HEK293 (cell line): ENCODE measurements at regions not wholly inside any gene's neighbourhood (a gene's known extent, or its start where the extent isn't known, plus 50 kb on each side); places are given as distances from the start of the nearest gene placed in this dataset.
A peak's percentile ranks its signal among the peaks of the same experiment; 100 is the strongest.

Experiments
- CTCF ChIA-PET: fragments of 350-600 bp; formaldehyde crosslinking; extraction: SDS; loops from one replicate; lab custom pipeline; 2021; ENCODE audit warnings: antibody characterized with exemption; lab: Yijun Ruan, JAX
- POLR2A ChIA-PET: fragments of 300-600 bp; formaldehyde crosslinking; extraction: SDS; loops from one replicate; lab custom pipeline; 2020; ENCODE audit warnings: antibody characterized with exemption, inconsistent platforms; lab: Yijun Ruan, JAX
- H3K27ac ChIP-seq: fragments of 200-500 bp; sonication (Bioruptor generic); 2 replicates; pipeline ENCODE4 v1.5.1; 2014; ENCODE audit warnings: low read depth, low read length, control low read depth, inconsistent platforms; ENCODE audit errors: extremely low read depth
- H3K36me3 ChIP-seq, 2 experiments: fragments of 200-500 bp in 1 of 2; sonication (Bioruptor generic) in 1 of 2; 1 replicate in 1 of 2; 2 replicates in 1 of 2; pipeline ENCODE4 v1.5.1; 2014 to 2017; ENCODE audit warnings: inconsistent platforms in 2 of 2, low read length in 2 of 2; ENCODE audit not compliant: control insufficient read depth in 2 of 2, insufficient read depth in 1 of 2
- H3K4me1 ChIP-seq: fragments of 200-500 bp; sonication (Bioruptor generic); 2 replicates; pipeline ENCODE4 v1.5.1; 2014; ENCODE audit warnings: mild to moderate bottlenecking, low read length, inconsistent platforms; ENCODE audit not compliant: control insufficient read depth, insufficient read depth
- H3K4me3 ChIP-seq: 2 replicates; pipeline ENCODE4 v1.5.1; 2011; ENCODE audit warnings: low read depth, mild to moderate bottlenecking, control low read depth, low read length, moderate library complexity
- H3K9me3 ChIP-seq: fragments of 200-500 bp; sonication (Bioruptor generic); 2 replicates; pipeline ENCODE4 v1.5.1; 2014; ENCODE audit warnings: low read depth, low read length, inconsistent platforms; ENCODE audit not compliant: control insufficient read depth, insufficient read depth
- KLF16 ChIP-seq: fragments of 450-650 bp; formaldehyde crosslinking; IDR thresholded peaks from 2 replicates; pipeline ENCODE4 v1.5.1; 2017; ENCODE audit warnings: missing biosample characterization, missing genetic modification characterization
- YY2 ChIP-seq: fragments of 450-650 bp; formaldehyde crosslinking; IDR thresholded peaks from 2 replicates; pipeline ENCODE4 v1.5.1; 2016; ENCODE audit warnings: missing biosample characterization, missing genetic modification characterization
- ZBTB17 ChIP-seq: fragments of 450-650 bp; formaldehyde crosslinking; IDR thresholded peaks from 2 replicates; pipeline ENCODE4 v1.5.1; 2016; ENCODE audit warnings: missing biosample characterization, missing genetic modification characterization
- ZFP69B ChIP-seq: fragments of 450-650 bp; formaldehyde crosslinking; IDR thresholded peaks from 2 replicates; pipeline ENCODE4 v1.5.1; 2016; ENCODE audit warnings: missing biosample characterization, missing genetic modification characterization
- ZIC2 ChIP-seq: fragments of 450-650 bp; formaldehyde crosslinking; IDR thresholded peaks from 2 replicates; pipeline ENCODE4 v1.5.1; 2016; ENCODE audit warnings: missing biosample characterization, missing genetic modification characterization
- ZNF19 ChIP-seq: fragments of 450-650 bp; formaldehyde crosslinking; IDR thresholded peaks from 2 replicates; pipeline ENCODE4; 2016; ENCODE audit warnings: missing biosample characterization, missing genetic modification characterization, low read depth
- ZNF2 ChIP-seq: fragments of 450-650 bp; formaldehyde crosslinking; IDR thresholded peaks from 2 replicates; pipeline ENCODE4 v1.5.1; 2016; ENCODE audit warnings: missing biosample characterization, missing genetic modification characterization
- ZNF202 ChIP-seq: fragments of 450-650 bp; formaldehyde crosslinking; IDR thresholded peaks from 2 replicates; pipeline ENCODE4 v1.5.1; 2016; ENCODE audit warnings: missing biosample characterization, missing genetic modification characterization, borderline replicate concordance
- ZNF211 ChIP-seq: fragments of 450-650 bp; formaldehyde crosslinking; IDR thresholded peaks from 2 replicates; pipeline ENCODE4 v1.5.1; 2016; ENCODE audit warnings: low read depth, missing biosample characterization, missing genetic modification characterization
- ZNF302 ChIP-seq: fragments of 450-650 bp; formaldehyde crosslinking; IDR thresholded peaks from 2 replicates; pipeline ENCODE4 v1.5.1; 2016; ENCODE audit warnings: missing biosample characterization, missing genetic modification characterization, low read depth
- ZNF37A ChIP-seq: fragments of 450-650 bp; IDR thresholded peaks from 2 replicates; pipeline ENCODE4 v1.5.1; 2018; ENCODE audit warnings: missing biosample characterization, missing genetic modification characterization
- ZNF394 ChIP-seq: fragments of 450-650 bp; formaldehyde crosslinking; IDR thresholded peaks from 2 replicates; pipeline ENCODE4 v1.5.1; 2016; ENCODE audit warnings: missing biosample characterization, missing genetic modification characterization, mild to moderate bottlenecking, moderate library complexity, borderline replicate concordance
- ZNF510 ChIP-seq: fragments of 450-650 bp; formaldehyde crosslinking; IDR thresholded peaks from 2 replicates; pipeline ENCODE4 v1.5.1; 2018; ENCODE audit warnings: mild to moderate bottlenecking, missing genetic modification characterization, missing biosample characterization; ENCODE audit not compliant: insufficient replicate concordance
- ZNF571 ChIP-seq: fragments of 450-650 bp; formaldehyde crosslinking; IDR thresholded peaks from 2 replicates; pipeline ENCODE4 v1.5.0; 2017; ENCODE audit warnings: missing biosample characterization, missing genetic modification characterization
- ZNF629 ChIP-seq: fragments of 450-650 bp; formaldehyde crosslinking; IDR thresholded peaks from 2 replicates; pipeline ENCODE4 v1.5.1; 2017; ENCODE audit warnings: missing biosample characterization, missing genetic modification characterization
- ZNF654 ChIP-seq: fragments of 450-650 bp; formaldehyde crosslinking; IDR thresholded peaks from 2 replicates; pipeline ENCODE4 v1.5.1; 2016; ENCODE audit warnings: low read depth, missing biosample characterization, missing genetic modification characterization
- ZNF660 ChIP-seq: fragments of 450-650 bp; IDR thresholded peaks from 2 replicates; pipeline ENCODE4 v1.5.1; 2018; ENCODE audit warnings: missing biosample characterization, mild to moderate bottlenecking, missing genetic modification characterization
- ZNF677 ChIP-seq: fragments of 450-650 bp; IDR thresholded peaks from 2 replicates; pipeline ENCODE4 v1.5.0; 2018; ENCODE audit warnings: missing biosample characterization, mild to moderate bottlenecking, missing genetic modification characterization, moderate library complexity
- ZNF776 ChIP-seq: fragments of 450-650 bp; formaldehyde crosslinking; IDR thresholded peaks from 2 replicates; pipeline ENCODE4 v1.5.0; 2017; ENCODE audit warnings: missing biosample characterization, missing genetic modification characterization, borderline replicate concordance
- ZSCAN16 ChIP-seq: fragments of 450-650 bp; formaldehyde crosslinking; IDR thresholded peaks from 2 replicates; pipeline ENCODE4 v1.5.1; 2016; ENCODE audit warnings: missing biosample characterization, missing genetic modification characterization
- ZSCAN30 ChIP-seq: fragments of 450-650 bp; IDR thresholded peaks from 2 replicates; pipeline ENCODE4 v1.5.1; 2018; ENCODE audit warnings: missing biosample characterization, mild to moderate bottlenecking, missing genetic modification characterization, moderate library complexity
- TF ChIP-seq, protein P1 (sequence below): fragments of 450-650 bp; formaldehyde crosslinking; IDR thresholded peaks from 2 replicates; pipeline ENCODE4 v1.5.1; 2016; ENCODE audit warnings: missing biosample characterization, missing genetic modification characterization, low read depth
- TF ChIP-seq, protein P2 (sequence below): fragments of 450-650 bp; formaldehyde crosslinking; IDR thresholded peaks from 2 replicates; pipeline ENCODE4 v1.5.1; 2017; ENCODE audit warnings: missing biosample characterization, missing genetic modification characterization
- TF ChIP-seq, protein P3 (sequence below): fragments of 450-650 bp; formaldehyde crosslinking; IDR thresholded peaks from 2 replicates; pipeline ENCODE4 v1.5.1; 2016; ENCODE audit warnings: missing biosample characterization, missing genetic modification characterization
- TF ChIP-seq, protein P4 (sequence below): fragments of 450-650 bp; formaldehyde crosslinking; IDR thresholded peaks from 2 replicates; pipeline ENCODE4 v1.5.1; 2016; ENCODE audit warnings: missing biosample characterization, missing genetic modification characterization

DNA sequence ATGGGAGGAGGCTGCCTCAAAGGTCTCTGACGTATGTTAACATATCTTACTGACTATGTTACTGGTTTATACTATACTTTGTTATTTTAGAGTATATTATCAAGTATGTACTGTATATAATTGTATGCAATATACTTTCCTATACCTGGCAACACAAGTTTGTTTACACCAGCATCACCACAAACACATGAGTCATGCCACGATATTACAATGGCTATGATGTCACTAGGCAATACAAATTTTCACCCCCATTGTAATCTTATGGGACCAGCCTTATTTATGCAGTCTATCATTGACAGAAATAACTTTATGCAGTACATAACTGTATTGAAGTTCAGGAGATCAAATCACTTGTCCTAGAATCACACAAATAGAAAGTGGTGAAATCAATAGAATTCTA lies 329.9 kb upstream of the SLC7A11 start:
- Histone ChIP-seq H3K27ac (no peak overlapping the region), H3K4me3 (no peak overlapping the region), H3K36me3 (no peaks in the 10 kb centered on the region), H3K4me1 (no peaks in the 10 kb centered on the region), H3K9me3 (no peaks in the 10 kb centered on the region)
- TF ChIP-seq ZNF654 (tag by site-specific recombination) (no peak), ZNF2 (tag by site-specific recombination) (no peak), ZNF37A (tag by site-specific recombination) (no peak), ZNF629 (tag by site-specific recombination) (0 out of 2 replicates have a peak, but pooled peaks have one; percentile 17), ZNF202 (tag by site-specific recombination) (no peak), ZNF302 (tag by site-specific recombination) (no peak), ZNF394 (tag by site-specific recombination) (no peak)
- CTCF ChIA-PET = no interaction called here
- POLR2A ChIA-PET = no interaction called here

DNA sequence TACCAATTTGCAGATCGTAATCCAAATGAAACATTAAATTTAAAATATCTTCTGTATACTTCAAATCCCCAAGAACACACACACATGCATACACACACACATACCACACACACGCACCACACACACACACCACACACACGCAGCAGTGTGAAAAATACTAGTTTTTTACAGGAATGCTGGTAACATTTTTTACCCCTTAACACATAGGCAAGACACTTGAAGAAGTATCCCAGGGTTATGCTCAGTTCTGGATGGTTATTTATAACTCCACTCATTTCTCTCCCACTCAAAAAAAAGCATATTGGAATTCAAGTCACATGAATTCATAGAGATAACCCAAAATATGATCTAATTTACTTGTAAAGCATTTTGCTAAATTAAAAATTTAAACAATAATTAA lies 325.5 kb upstream of the SLC7A11 start:
- TF ChIP-seq KLF16 (tag by site-specific recombination) (no peak), YY2 (tag by site-specific recombination) (no peak)
- Histone ChIP-seq H3K4me3 (no peak overlapping the region), H3K27ac (no peak overlapping the region), H3K9me3 (no peaks in the 10 kb centered on the region), H3K4me1 (no peaks in the 10 kb centered on the region), H3K36me3 (no peaks in the 10 kb centered on the region)
- CTCF ChIA-PET = no interaction called here
- POLR2A ChIA-PET = no interaction called here

DNA sequence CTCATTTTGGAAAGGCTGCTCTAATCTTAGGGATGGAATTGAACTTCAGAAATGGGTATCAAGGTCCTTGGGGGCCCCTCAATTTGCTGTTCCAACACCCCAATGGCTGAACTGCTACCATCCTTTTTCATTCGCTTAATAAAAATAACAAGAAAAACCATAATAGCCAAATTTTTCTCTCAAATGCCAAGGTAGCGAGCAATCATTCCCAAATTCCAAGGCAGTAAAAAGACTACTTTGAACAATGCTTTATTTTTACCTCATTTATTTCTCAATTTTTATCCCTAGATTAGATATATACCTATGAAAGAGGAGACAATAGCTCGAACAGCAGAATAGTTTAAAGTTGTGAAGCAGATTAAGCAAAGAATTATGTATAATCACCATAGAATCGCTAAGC lies 323.4 kb upstream of the SLC7A11 start:
- Histone ChIP-seq H3K4me3 (no peak overlapping the region), H3K4me1 (no peaks in the 10 kb centered on the region), H3K36me3 (no peaks in the 10 kb centered on the region), H3K9me3 (no peaks in the 10 kb centered on the region), H3K27ac (no peak overlapping the region)
- ChIA-PET CTCF (interaction anchor here (0.6 kb wide), 1 partner anchor 373 kb away, joined by 3 read pairs; no protein-coding TSS in a partner anchor), POLR2A (no interaction called here)
- TF ChIP-seq ZBTB17 (no peak), ZSCAN30 (tag by site-specific recombination) (no peak), ZNF37A (tag by site-specific recombination) (no peak), ZFP69B (no peak), ZNF776 (tag by site-specific recombination) (no peak), ZNF510 (tag by site-specific recombination) (no peak), ZNF660 (no peak), ZNF571 (tag by site-specific recombination) (no peak), ZSCAN16 (no peak), ZIC2 (no peak), ZNF19 (tag by site-specific recombination) (no peak), ZNF629 (tag by site-specific recombination) (no peak), ZNF211 (no peak), ZNF677 (tag by site-specific recombination) (no peak)
- TF ChIP-seq, protein P1, sequence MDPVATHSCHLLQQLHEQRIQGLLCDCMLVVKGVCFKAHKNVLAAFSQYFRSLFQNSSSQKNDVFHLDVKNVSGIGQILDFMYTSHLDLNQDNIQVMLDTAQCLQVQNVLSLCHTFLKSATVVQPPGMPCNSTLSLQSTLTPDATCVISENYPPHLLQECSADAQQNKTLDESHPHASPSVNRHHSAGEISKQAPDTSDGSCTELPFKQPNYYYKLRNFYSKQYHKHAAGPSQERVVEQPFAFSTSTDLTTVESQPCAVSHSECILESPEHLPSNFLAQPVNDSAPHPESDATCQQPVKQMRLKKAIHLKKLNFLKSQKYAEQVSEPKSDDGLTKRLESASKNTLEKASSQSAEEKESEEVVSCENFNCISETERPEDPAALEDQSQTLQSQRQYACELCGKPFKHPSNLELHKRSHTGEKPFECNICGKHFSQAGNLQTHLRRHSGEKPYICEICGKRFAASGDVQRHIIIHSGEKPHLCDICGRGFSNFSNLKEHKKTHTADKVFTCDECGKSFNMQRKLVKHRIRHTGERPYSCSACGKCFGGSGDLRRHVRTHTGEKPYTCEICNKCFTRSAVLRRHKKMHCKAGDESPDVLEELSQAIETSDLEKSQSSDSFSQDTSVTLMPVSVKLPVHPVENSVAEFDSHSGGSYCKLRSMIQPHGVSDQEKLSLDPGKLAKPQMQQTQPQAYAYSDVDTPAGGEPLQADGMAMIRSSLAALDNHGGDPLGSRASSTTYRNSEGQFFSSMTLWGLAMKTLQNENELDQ (tag by site-specific recombination) = no peak
- TF ChIP-seq, protein P2, sequence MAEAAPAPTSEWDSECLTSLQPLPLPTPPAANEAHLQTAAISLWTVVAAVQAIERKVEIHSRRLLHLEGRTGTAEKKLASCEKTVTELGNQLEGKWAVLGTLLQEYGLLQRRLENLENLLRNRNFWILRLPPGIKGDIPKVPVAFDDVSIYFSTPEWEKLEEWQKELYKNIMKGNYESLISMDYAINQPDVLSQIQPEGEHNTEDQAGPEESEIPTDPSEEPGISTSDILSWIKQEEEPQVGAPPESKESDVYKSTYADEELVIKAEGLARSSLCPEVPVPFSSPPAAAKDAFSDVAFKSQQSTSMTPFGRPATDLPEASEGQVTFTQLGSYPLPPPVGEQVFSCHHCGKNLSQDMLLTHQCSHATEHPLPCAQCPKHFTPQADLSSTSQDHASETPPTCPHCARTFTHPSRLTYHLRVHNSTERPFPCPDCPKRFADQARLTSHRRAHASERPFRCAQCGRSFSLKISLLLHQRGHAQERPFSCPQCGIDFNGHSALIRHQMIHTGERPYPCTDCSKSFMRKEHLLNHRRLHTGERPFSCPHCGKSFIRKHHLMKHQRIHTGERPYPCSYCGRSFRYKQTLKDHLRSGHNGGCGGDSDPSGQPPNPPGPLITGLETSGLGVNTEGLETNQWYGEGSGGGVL (tag by site-specific recombination) = no peak
- TF ChIP-seq, protein P3, sequence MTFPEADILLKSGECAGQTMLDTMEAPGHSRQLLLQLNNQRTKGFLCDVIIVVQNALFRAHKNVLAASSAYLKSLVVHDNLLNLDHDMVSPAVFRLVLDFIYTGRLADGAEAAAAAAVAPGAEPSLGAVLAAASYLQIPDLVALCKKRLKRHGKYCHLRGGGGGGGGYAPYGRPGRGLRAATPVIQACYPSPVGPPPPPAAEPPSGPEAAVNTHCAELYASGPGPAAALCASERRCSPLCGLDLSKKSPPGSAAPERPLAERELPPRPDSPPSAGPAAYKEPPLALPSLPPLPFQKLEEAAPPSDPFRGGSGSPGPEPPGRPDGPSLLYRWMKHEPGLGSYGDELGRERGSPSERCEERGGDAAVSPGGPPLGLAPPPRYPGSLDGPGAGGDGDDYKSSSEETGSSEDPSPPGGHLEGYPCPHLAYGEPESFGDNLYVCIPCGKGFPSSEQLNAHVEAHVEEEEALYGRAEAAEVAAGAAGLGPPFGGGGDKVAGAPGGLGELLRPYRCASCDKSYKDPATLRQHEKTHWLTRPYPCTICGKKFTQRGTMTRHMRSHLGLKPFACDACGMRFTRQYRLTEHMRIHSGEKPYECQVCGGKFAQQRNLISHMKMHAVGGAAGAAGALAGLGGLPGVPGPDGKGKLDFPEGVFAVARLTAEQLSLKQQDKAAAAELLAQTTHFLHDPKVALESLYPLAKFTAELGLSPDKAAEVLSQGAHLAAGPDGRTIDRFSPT (tag by site-specific recombination) = no peak
- TF ChIP-seq, protein P4, sequence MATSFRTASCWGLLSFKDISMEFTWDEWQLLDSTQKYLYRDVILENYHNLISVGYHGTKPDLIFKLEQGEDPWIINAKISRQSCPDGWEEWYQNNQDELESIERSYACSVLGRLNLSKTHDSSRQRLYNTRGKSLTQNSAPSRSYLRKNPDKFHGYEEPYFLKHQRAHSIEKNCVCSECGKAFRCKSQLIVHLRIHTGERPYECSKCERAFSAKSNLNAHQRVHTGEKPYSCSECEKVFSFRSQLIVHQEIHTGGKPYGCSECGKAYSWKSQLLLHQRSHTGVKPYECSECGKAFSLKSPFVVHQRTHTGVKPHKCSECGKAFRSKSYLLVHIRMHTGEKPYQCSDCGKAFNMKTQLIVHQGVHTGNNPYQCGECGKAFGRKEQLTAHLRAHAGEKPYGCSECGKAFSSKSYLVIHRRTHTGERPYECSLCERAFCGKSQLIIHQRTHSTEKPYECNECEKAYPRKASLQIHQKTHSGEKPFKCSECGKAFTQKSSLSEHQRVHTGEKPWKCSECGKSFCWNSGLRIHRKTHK (tag by site-specific recombination) = no peak
